CD14-positive monocyte (primary cell): ENCODE measurements at regions not wholly inside any gene's neighbourhood (a gene's known extent, or its start where the extent isn't known, plus 50 kb on each side); places are given as distances from the start of the nearest gene placed in this dataset.

Source experiments
- DNase-seq, 3 donors: peaks; one replicate each; pipeline ENCODE4 v3.0.0-alpha.2; 2011 to 2022
- H2AFZ ChIP-seq: 2 replicates; pipeline ENCODE4 v1.6.0; 2012; ENCODE audit warnings: mild to moderate bottlenecking, low read depth, low read length, inconsistent platforms; ENCODE audit not compliant: insufficient read depth, poor library complexity, severe bottlenecking
- H3K27ac ChIP-seq, 2 donors: 1 replicate in 1 of 2; 2 replicates in 1 of 2; pipeline ENCODE4 v1.5.1; 2012 to 2013; ENCODE audit warnings: low read length in 2 of 2, control low read depth in 1 of 2, inconsistent platforms in 1 of 2, low read depth in 1 of 2, mild to moderate bottlenecking in 1 of 2
- H3K27me3 ChIP-seq, 2 donors: one replicate each; pipeline versions ENCODE4 v1.6.0 to v1.6.1; 2011 to 2013; ENCODE audit warnings: low read length in 2 of 2; ENCODE audit not compliant: control insufficient read depth in 2 of 2, insufficient read depth in 2 of 2
- H3K36me3 ChIP-seq, 2 donors: replicated peaks in 1 of 2; 1 replicate in 1 of 2; 2 replicates in 1 of 2; pipeline versions ENCODE4 v1.5.1 to v1.6.1; 2012 to 2013; ENCODE audit warnings: low read length in 2 of 2, control low read depth in 1 of 2, inconsistent platforms in 1 of 2, mild to moderate bottlenecking in 1 of 2; ENCODE audit not compliant: insufficient read depth in 2 of 2, control insufficient read depth in 1 of 2
- H3K4me1 ChIP-seq, 2 donors: 1 replicate in 1 of 2; 2 replicates in 1 of 2; pipeline versions ENCODE4 v1.5.1 to v1.6.1; 2012 to 2013; ENCODE audit warnings: low read length in 2 of 2, control low read depth in 1 of 2, inconsistent platforms in 1 of 2, mild to moderate bottlenecking in 1 of 2, moderate library complexity in 1 of 2; ENCODE audit not compliant: insufficient read depth in 2 of 2, control insufficient read depth in 1 of 2
- H3K4me2 ChIP-seq: replicated peaks from 2 replicates; pipeline ENCODE3; 2012; ENCODE audit warnings: low read length, moderate library complexity, mild to moderate bottlenecking; ENCODE audit not compliant: poor library complexity, severe bottlenecking; ENCODE audit errors: extremely low read depth
- H3K4me3 ChIP-seq, 3 experiments: fragments of 200-600 bp in 1 of 3; sonication (generic) in 1 of 3; replicated peaks in 1 of 3; 1 replicate in 2 of 3; 2 replicates in 1 of 3; pipeline ENCODE4 v1.5.1; 2011 to 2013; ENCODE audit warnings: low read length in 3 of 3, mild to moderate bottlenecking in 3 of 3, control low read depth in 2 of 3, low read depth in 2 of 3, inconsistent platforms in 1 of 3, moderate library complexity in 1 of 3
- H3K79me2 ChIP-seq: 2 replicates; pipeline ENCODE4 v1.6.0; 2012; ENCODE audit warnings: mild to moderate bottlenecking, control low read depth, inconsistent platforms, low read length, moderate library complexity; ENCODE audit not compliant: insufficient read depth
- H3K9ac ChIP-seq: 2 replicates; pipeline ENCODE4 v1.6.0; 2017; ENCODE audit warnings: low read length, mild to moderate bottlenecking; ENCODE audit not compliant: insufficient read depth, poor library complexity, severe bottlenecking
- H3K9me3 ChIP-seq, 2 donors: replicated peaks in 1 of 2; 1 replicate in 1 of 2; 2 replicates in 1 of 2; pipeline versions ENCODE4 v1.5.1 to v1.6.1; 2012 to 2013; ENCODE audit warnings: low read length in 2 of 2, control low read depth in 1 of 2; ENCODE audit not compliant: control insufficient read depth in 1 of 2, insufficient read depth in 1 of 2
- H4K20me1 ChIP-seq: 2 replicates; pipeline ENCODE4 v1.6.0; 2012; ENCODE audit warnings: mild to moderate bottlenecking, low read length, control low read depth, moderate library complexity; ENCODE audit not compliant: insufficient read depth
- H3K27ac Mint-ChIP-seq, 7 donors: one replicate each; pipeline ENCODE4 v1.8.0; 2020; ENCODE audit warnings: mild to moderate bottlenecking in 7 of 7, mixed read lengths in 7 of 7, moderate library complexity in 6 of 7, inconsistent platforms in 2 of 7
- H3K27me3 Mint-ChIP-seq, 3 donors: one replicate each; pipeline ENCODE4 v1.8.0; 2021 to 2022; ENCODE audit warnings: low read depth in 3 of 3, mild to moderate bottlenecking in 3 of 3, mixed read lengths in 3 of 3, moderate library complexity in 3 of 3, inconsistent platforms in 1 of 3
- H3K36me3 Mint-ChIP-seq, 2 donors: one replicate each; pipeline ENCODE4 v1.8.0; 2020; ENCODE audit warnings: mixed read lengths in 2 of 2, inconsistent platforms in 1 of 2, mild to moderate bottlenecking in 1 of 2
- H3K4me1 Mint-ChIP-seq: one replicate; pipeline ENCODE4 v1.8.0; 2020; ENCODE audit warnings: mild to moderate bottlenecking, mixed read lengths
- H3K4me3 Mint-ChIP-seq, 2 donors: one replicate each; pipeline ENCODE4 v1.8.0; 2020; ENCODE audit warnings: mild to moderate bottlenecking in 2 of 2, mixed read lengths in 2 of 2, moderate library complexity in 1 of 2
- H3K9me3 Mint-ChIP-seq, 7 donors: one replicate each; pipeline ENCODE4 v1.8.0; 2020 to 2022; ENCODE audit warnings: mixed read lengths in 7 of 7, mild to moderate bottlenecking in 6 of 7, moderate library complexity in 6 of 7, inconsistent platforms in 2 of 7
- CTCF ChIP-seq: fragments of 200-600 bp; IDR thresholded peaks from one replicate; pipeline ENCODE4 v1.8.0; 2022; ENCODE audit warnings: antibody characterized with exemption, mild to moderate bottlenecking
- WGBS: methylation state at CpG from one replicate; pipeline ENCODE4 v1.1.5; 2013; ENCODE audit warnings: missing lambda C conversion rate; ENCODE audit not compliant: insufficient coverage; 5-methylcytosine and 5-hydroxymethylcytosine counted together
- intact Hi-C, 2 donors: fragments of 100-400 bp; cut with micrococcal nuclease; formaldehyde crosslinking; loops; one replicate each; pipeline versions ENCODE4 v1.15.0 to v1.15.1; 2023

- peaks cover 0 to 3% (median 0%) of the 10 kb centered on the region in 7 donors for H3K9me3 Mint-ChIP-seq
- no peak overlapping the region for H3K4me3 Mint-ChIP-seq
- Histone ChIP-seq H3K9ac (no peak overlapping the region), H3K9me3 (no peaks in the 10 kb centered on the region), H3K36me3 (no peaks in the 10 kb centered on the region), H3K27me3 (peaks cover 0 to 3% of the 10 kb centered on the region in 2 donors), H3K4me2 (no peak overlapping the region), H3K27ac (no peak overlapping the region), H3K4me1 (no peaks in the 10 kb centered on the region), H3K4me3 (no peak overlapping the region), H2AFZ (no peak overlapping the region), H4K20me1 (no peaks in the 10 kb centered on the region), H3K79me2 (no peaks in the 10 kb centered on the region)
- peaks cover 6% of the 10 kb centered on the region for H3K4me1 Mint-ChIP-seq
- DNase-seq, result no peak
- 0% methylated on average over 1 of the region's 4 CpGs for WGBS
- intact Hi-C loops, result no loop called here
- peaks cover 0 to 7% (median 1%) of the 10 kb centered on the region in 3 donors for H3K27me3 Mint-ChIP-seq
- no peak for TF ChIP-seq CTCF
- H3K36me3 Mint-ChIP-seq, result no peaks in the 10 kb centered on the region
- no peak overlapping the region for H3K27ac Mint-ChIP-seq
These were observed 529.9 kb downstream of the MID1IP1 start for GRCh38 chrX:39331082-39331704.

- Mint-ChIP-seq H3K4me3 (no peak overlapping the region), H3K27me3 (peaks cover 0 to 7% (median 1%) of the 10 kb centered on the region in 3 donors), H3K36me3 (no peaks in the 10 kb centered on the region), H3K9me3 (peaks cover 0 to 1% (median 0%) of the 10 kb centered on the region in 7 donors), H3K4me1 (peaks cover 14% of the 10 kb centered on the region), H3K27ac (no peak overlapping the region)
- no peaks in the 10 kb centered on the region for H3K79me2 ChIP-seq
- H3K4me1 ChIP-seq, result no peaks in the 10 kb centered on the region
- no CpG with 5 or more reads among the region's 2 CpGs for WGBS
- DNase-seq, result no peak
- intact Hi-C loops, result no loop called here
- peaks cover 0 to 3% of the 10 kb centered on the region in 2 donors for H3K27me3 ChIP-seq
- no peak for TF ChIP-seq CTCF
- no peak overlapping the region for H3K4me3 ChIP-seq
- H3K27ac ChIP-seq, result no peak overlapping the region
- no peaks in the 10 kb centered on the region for H3K36me3 ChIP-seq
- H3K9ac ChIP-seq, result no peak overlapping the region
- H2AFZ ChIP-seq, result no peak overlapping the region
- no peak overlapping the region for H3K4me2 ChIP-seq
- H4K20me1 ChIP-seq, result no peaks in the 10 kb centered on the region
- no peaks in the 10 kb centered on the region for H3K9me3 ChIP-seq
These were observed 532.2 kb downstream of the MID1IP1 start for GRCh38 chrX:39333451-39333850.
